ENCODE measurements at regions not wholly inside any gene's neighbourhood (a gene's known extent, or its start where the extent isn't known, plus 50 kb on each side); places are given as distances from the start of the nearest gene placed in this dataset.

- no peak for TF ChIP-seq POLR2A (IDR thresholded peaks at IDR 0.05)
- TF ChIP-seq CTCF (IDR thresholded peaks at IDR 0.05), result no peak
- TF ChIP-seq EP300 (IDR thresholded peaks at IDR 0.05), result no peak
Observed at GRCh38 chr4:106424426-106424825, 55.8 kb upstream of the GIMD1 start.

All from upper lobe of left lung (tissue), 4 donors.